RWPE1 (cell line): ENCODE measurements at regions not wholly inside any gene's neighbourhood (a gene's known extent, or its start where the extent isn't known, plus 50 kb on each side); places are given as distances from the start of the nearest gene placed in this dataset.

Source experiments
- CTCF ChIA-PET: fragments of 350-600 bp; sonication (Branson Sonifier 250); formaldehyde crosslinking; extraction: SDS; loops from one replicate; lab custom pipeline; 2021; lab: Yijun Ruan, JAX
- POLR2A ChIA-PET: fragments of 400-600 bp; formaldehyde crosslinking; extraction: SDS; loops from one replicate; lab custom pipeline; 2020; ENCODE audit warnings: antibody characterized with exemption; ENCODE audit not compliant: low non-redundant PET; lab: Yijun Ruan, JAX
- DNase-seq: peaks from one replicate; pipeline ENCODE4 v3.0.0; 2012; ENCODE audit warnings: low spot score
- H3K27ac ChIP-seq: fragments of 450-650 bp; 2 replicates; pipeline ENCODE4 v1.5.1; 2017
- CTCF ChIP-seq: fragments of 450-650 bp; conservative IDR thresholded peaks from 2 replicates; pipeline ENCODE4 v1.5.1; 2017; ENCODE audit warnings: low read depth, mild to moderate bottlenecking

- DNase-seq, result no peak
- no peak overlapping the region for H3K27ac ChIP-seq
- ChIA-PET POLR2A (no interaction called here), CTCF (no interaction called here)
- no peak for TF ChIP-seq CTCF
These were observed 96.6 kb upstream of the LSM14A start for GRCh38 chr19:34075661-34076091.

- ChIA-PET CTCF (interaction anchor here (0.7 kb wide), 1 partner anchor 304 kb away, joined by 4 read pairs; no protein-coding TSS in a partner anchor), POLR2A (no interaction called here)
- no peak for DNase-seq
- H3K27ac ChIP-seq, result no peak overlapping the region
- no peak for TF ChIP-seq CTCF
These were observed 89.8 kb upstream of the LSM14A start for GRCh38 chr19:34082289-34083077.

DNA sequence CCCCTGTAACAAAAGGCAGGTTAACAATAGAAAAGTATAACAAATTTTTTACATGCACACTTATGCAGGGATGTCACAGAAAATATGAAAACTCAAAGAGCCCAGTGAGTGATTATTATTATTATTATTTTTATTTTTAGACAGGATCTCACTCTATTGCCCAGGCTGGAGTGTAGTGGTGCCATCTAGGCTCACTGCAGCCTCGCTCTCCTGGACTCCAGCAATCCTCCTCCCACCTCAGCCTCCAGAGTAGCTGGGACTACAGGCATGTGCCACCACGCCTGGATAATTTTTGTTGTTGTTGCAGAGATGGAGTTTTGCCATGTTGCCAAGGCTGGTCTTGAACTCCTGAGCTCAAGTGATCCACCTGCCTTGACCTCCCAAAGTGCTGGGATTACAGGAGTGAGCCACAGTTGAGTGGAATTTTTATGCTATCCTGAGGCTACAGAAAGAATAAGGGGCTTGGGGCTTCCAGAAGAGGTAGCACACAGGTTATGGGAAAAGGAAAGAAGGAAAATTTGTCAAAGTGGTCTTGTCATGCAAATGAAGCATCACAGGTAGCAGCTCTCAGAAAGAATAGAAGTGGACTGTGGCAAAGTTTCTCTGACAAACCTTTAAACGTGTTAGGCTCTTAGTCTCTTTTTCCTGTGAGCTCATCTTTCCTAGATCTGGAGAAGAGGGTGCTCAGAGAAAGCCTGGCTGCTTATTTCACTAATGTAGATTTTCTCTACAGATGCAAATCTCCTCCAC, 87.7 kb upstream of the LSM14A start:
- no peak overlapping the region for H3K27ac ChIP-seq
- ChIA-PET POLR2A (no interaction called here), CTCF (interaction anchor here (0.6 to 1.1 kb wide), 4 partner anchors 11 to 307 kb away, joined by 3 to 5 read pairs (median 3); no protein-coding TSS in a partner anchor)
- TF ChIP-seq CTCF, result no peak
- no peak for DNase-seq

DNA sequence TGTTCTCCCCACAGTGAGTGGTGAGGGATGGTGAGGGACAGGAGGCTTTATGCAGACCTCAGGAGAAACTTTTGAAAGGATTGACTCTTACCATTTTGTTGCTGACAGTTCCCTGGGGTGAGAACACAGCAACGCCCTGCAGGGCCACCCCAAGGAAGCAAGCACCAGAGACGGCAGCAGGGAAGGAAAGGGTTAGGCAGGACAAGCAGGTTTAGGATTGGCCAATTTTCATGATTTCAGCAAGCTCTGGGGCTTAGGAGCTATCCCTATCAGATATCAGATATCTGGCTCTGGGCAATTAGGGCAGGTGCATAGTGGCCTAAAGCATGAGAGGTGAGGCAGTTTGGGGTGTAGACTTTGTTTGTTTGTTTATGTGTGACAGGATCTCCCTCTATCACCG, 87.0 kb upstream of the LSM14A start:
- no peak for DNase-seq
- ChIA-PET POLR2A (no interaction called here), CTCF (interaction anchor here (0.6 to 1.1 kb wide), 3 partner anchors 11 to 307 kb away, joined by 3 to 5 read pairs (median 3); no protein-coding TSS in a partner anchor)
- no peak overlapping the region for H3K27ac ChIP-seq
- TF ChIP-seq CTCF, result no peak

DNA sequence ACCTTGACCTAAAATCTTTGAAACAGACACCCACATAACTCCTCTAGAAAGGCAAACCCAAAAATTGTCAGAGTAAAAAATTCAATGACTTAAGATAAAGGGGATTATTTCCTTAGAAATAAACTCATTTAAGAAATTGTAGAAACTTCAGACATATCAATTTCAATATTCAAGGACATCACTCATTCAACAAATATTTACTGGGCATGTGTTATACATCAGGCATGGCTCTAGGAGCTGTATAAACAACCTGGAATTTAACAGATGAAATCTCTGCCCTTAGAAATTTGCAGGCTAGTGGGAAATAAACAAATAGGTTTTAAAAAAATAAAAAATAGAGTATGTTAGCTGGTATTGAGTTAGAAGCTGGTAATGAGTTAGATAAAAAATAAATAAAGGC, 84.0 kb upstream of the LSM14A start:
- no peak for TF ChIP-seq CTCF
- DNase-seq, result no peak
- H3K27ac ChIP-seq, result no peak overlapping the region
- ChIA-PET POLR2A (no interaction called here), CTCF (no interaction called here)

DNA sequence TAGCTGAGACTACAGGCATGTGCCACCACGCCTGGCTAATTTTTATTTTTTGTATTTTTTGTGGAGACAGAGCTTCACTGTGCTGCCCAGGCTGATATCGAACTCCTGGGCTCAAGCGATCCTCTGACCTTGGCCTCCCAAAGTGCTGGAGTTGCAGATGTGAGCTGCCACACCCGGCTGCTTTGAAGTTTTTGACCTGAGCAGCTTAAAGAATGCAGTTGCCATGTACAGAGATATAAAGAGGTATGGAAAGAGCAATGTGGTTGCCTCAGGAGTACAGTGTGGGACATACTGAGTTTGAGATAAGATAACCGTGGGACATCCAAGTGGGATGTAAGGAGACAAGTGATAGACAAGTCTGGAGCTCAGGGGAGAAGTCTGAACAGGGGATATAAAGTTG, 82.7 kb upstream of the LSM14A start:
- ChIA-PET POLR2A (no interaction called here), CTCF (interaction anchor here (0.9 to 1.5 kb wide), 2 partner anchors 295 to 312 kb away, joined by 5 to 9 read pairs; no protein-coding TSS in a partner anchor)
- no peak overlapping the region for H3K27ac ChIP-seq
- no peak for TF ChIP-seq CTCF
- DNase-seq, result no peak
